Liver (tissue), 8 donors: ENCODE measurements at regions not wholly inside any gene's neighbourhood (a gene's known extent, or its start where the extent isn't known, plus 50 kb on each side); places are given as distances from the start of the nearest gene placed in this dataset.

Experiments used
- DNase-seq: peaks from one replicate; pipeline ENCODE4 v3.0.0-alpha.2; 2017; ENCODE audit warnings: low spot score
- H3K27ac ChIP-seq, 2 donors: one replicate each; pipeline ENCODE4 v1.7.0; 2013; ENCODE audit warnings: inconsistent platforms in 2 of 2, low read length in 2 of 2, control low read depth in 1 of 2, low read depth in 1 of 2, mild to moderate bottlenecking in 1 of 2
- H3K27me3 ChIP-seq, 4 donors: one replicate each; pipeline versions ENCODE4 v1.6.1 to v1.7.0; 2013; ENCODE audit warnings: low read length in 3 of 4, inconsistent platforms in 1 of 4, mild to moderate bottlenecking in 1 of 4, moderate library complexity in 1 of 4; ENCODE audit not compliant: control insufficient read depth in 4 of 4, insufficient read depth in 4 of 4
- H3K36me3 ChIP-seq, 4 donors: one replicate each; pipeline versions ENCODE4 v1.6.1 to v1.7.0; 2013; ENCODE audit warnings: low read length in 3 of 4, mild to moderate bottlenecking in 3 of 4, low read depth in 1 of 4, moderate library complexity in 1 of 4; ENCODE audit not compliant: control insufficient read depth in 4 of 4, insufficient read depth in 3 of 4
- H3K4me1 ChIP-seq, 4 donors: one replicate each; pipeline versions ENCODE4 v1.6.1 to v1.7.0; 2013; ENCODE audit warnings: low read length in 3 of 4, mild to moderate bottlenecking in 3 of 4, moderate library complexity in 1 of 4; ENCODE audit not compliant: control insufficient read depth in 4 of 4, insufficient read depth in 4 of 4
- H3K4me3 ChIP-seq, 3 donors: one replicate each; pipeline versions ENCODE4 v1.6.1 to v1.7.0; 2013; ENCODE audit warnings: low read length in 3 of 3, control low read depth in 1 of 3, low read depth in 1 of 3, mild to moderate bottlenecking in 1 of 3
- H3K9ac ChIP-seq, 2 donors: one replicate each; pipeline ENCODE4 v1.7.0; 2013; ENCODE audit warnings: low read length in 2 of 2, mild to moderate bottlenecking in 2 of 2, moderate library complexity in 2 of 2, control low read depth in 1 of 2, low read depth in 1 of 2
- H3K9me3 ChIP-seq, 4 donors: one replicate each; pipeline versions ENCODE4 v1.6.1 to v1.7.0; 2013; ENCODE audit warnings: low read length in 3 of 4; ENCODE audit not compliant: control insufficient read depth in 4 of 4
- ATF3 ChIP-seq: IDR thresholded peaks from 2 replicates; pipeline ENCODE4 v1.6.1; 2016; ENCODE audit warnings: antibody characterized with exemption
- EGR1 ChIP-seq, 2 donors: IDR thresholded peaks; 2 replicates each; pipeline ENCODE4 v1.6.1; 2016 to 2018; ENCODE audit warnings: antibody characterized with exemption in 2 of 2, low read depth in 2 of 2
- FOXA1 ChIP-seq: IDR thresholded peaks from 2 replicates; pipeline ENCODE4 v1.6.1; 2016; ENCODE audit warnings: antibody characterized with exemption
- FOXA2 ChIP-seq: IDR thresholded peaks from 2 replicates; pipeline ENCODE4 v1.6.1; 2016; ENCODE audit warnings: antibody characterized with exemption
- GABPA ChIP-seq, 2 donors: IDR thresholded peaks in 1 of 2; conservative IDR thresholded peaks in 1 of 2; 2 replicates each; pipeline ENCODE4 v1.6.1; 2016; ENCODE audit warnings: antibody characterized with exemption in 2 of 2, mild to moderate bottlenecking in 1 of 2, moderate library complexity in 1 of 2
- HNF4A ChIP-seq, 2 donors: conservative IDR thresholded peaks; 2 replicates each; pipeline ENCODE4 v1.6.1; 2016; ENCODE audit warnings: antibody characterized with exemption in 2 of 2, mild to moderate bottlenecking in 2 of 2
- HNF4G ChIP-seq: IDR thresholded peaks from 2 replicates; pipeline ENCODE4 v1.6.1; 2016; ENCODE audit warnings: antibody characterized with exemption
- MAX ChIP-seq: IDR thresholded peaks from 2 replicates; pipeline ENCODE4 v1.6.1; 2016; ENCODE audit warnings: antibody characterized with exemption
- NR2F2 ChIP-seq: IDR thresholded peaks from 2 replicates; pipeline ENCODE4 v1.6.1; 2016; ENCODE audit warnings: antibody characterized with exemption
- RAD21 ChIP-seq, 2 donors: IDR thresholded peaks; 2 replicates each; pipeline ENCODE4 v1.6.1; 2016; ENCODE audit warnings: antibody characterized with exemption in 2 of 2, mild to moderate bottlenecking in 2 of 2
- REST ChIP-seq: IDR thresholded peaks from 2 replicates; pipeline ENCODE4 v1.6.1; 2016; ENCODE audit warnings: antibody characterized with exemption, mild to moderate bottlenecking
- SP1 ChIP-seq: IDR thresholded peaks from 2 replicates; pipeline ENCODE4 v1.6.1; 2018; ENCODE audit warnings: antibody characterized with exemption, mild to moderate bottlenecking
- TAF1 ChIP-seq: conservative IDR thresholded peaks from 2 replicates; pipeline ENCODE4 v1.6.1; 2016; ENCODE audit warnings: antibody characterized with exemption, mild to moderate bottlenecking
- YY1 ChIP-seq: IDR thresholded peaks from 2 replicates; pipeline ENCODE4 v1.6.1; 2016; ENCODE audit warnings: antibody characterized with exemption, mild to moderate bottlenecking
- WGBS: extraction: QIAGEN DNeasy Blood & Tissue Kit; methylation state at CpG from one replicate; pipeline ENCODE4 v1.1.7; 2013; 5-methylcytosine and 5-hydroxymethylcytosine counted together
- TF ChIP-seq, protein P1 (sequence below): fragments of 150-350 bp; IDR thresholded peaks from 2 replicates; pipeline ENCODE4 v1.5.1; 2017; ENCODE audit warnings: improper control_type of control experiment, low read depth, low read length; ENCODE audit not compliant: missing input control
- TF ChIP-seq, protein P2 (sequence below): IDR thresholded peaks from 2 replicates; pipeline ENCODE4 v1.6.1; 2016; ENCODE audit warnings: antibody characterized with exemption
- donor health status: healthy.
- donor health status: healthy.
- donor health status: healthy.
- donor health status: healthy.
- donor health status: healthy.

DNA sequence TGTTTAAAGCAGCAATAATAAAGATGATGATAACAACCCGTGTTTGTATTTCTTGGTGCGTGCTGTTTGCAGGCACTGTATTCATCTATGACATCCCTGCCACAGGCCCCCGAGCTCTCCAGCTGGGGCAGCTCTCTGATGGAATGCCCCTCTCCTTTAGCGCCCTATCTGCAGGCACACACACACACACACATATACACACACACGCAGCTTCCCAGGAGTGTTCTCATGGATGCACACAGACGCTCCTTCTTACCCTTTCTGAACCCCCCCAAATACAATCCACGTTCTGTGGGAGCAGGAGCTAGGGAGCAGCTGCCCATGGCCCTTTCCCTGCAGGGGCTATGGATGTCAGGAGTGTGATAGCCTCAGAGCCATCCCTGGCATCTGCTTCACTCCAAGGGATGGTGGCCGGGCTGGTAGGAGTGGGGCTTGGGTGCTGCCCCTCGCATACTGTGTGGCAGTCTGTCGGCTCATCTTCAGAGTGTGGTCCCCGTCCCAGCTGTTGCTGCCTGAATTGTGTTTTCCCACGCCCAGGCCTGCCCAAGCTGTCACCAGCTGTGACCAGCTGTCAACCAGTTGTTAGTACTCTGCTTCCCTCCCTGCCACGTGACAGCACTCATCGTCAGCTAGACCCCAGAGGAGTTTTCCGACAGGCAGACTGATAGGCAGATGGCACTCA is 50.8 kb upstream of the MYCN start:
- Histone ChIP-seq H3K27ac (no peak overlapping the region), H3K4me1 (no peaks in the 10 kb centered on the region), H3K27me3 (no peaks in the 10 kb centered on the region), H3K9ac (no peak overlapping the region), H3K36me3 (no peaks in the 10 kb centered on the region), H3K4me3 (no peak overlapping the region), H3K9me3 (no peaks in the 10 kb centered on the region)
- 81% methylated on average over 15 of the region's 15 CpGs for whole genome bisulfite sequencing
- no peak for DNase-seq
- TF ChIP-seq NR2F2 (no peak), HNF4G (no peak), SP1 (no peak), EGR1 (IDR thresholded peaks at IDR 0.05; ENCODE audit: low read depth in 2 of 2) (no peak), REST (no peak), FOXA2 (no peak), YY1 (no peak), TAF1 (no peak)
- TF ChIP-seq, protein P1, sequence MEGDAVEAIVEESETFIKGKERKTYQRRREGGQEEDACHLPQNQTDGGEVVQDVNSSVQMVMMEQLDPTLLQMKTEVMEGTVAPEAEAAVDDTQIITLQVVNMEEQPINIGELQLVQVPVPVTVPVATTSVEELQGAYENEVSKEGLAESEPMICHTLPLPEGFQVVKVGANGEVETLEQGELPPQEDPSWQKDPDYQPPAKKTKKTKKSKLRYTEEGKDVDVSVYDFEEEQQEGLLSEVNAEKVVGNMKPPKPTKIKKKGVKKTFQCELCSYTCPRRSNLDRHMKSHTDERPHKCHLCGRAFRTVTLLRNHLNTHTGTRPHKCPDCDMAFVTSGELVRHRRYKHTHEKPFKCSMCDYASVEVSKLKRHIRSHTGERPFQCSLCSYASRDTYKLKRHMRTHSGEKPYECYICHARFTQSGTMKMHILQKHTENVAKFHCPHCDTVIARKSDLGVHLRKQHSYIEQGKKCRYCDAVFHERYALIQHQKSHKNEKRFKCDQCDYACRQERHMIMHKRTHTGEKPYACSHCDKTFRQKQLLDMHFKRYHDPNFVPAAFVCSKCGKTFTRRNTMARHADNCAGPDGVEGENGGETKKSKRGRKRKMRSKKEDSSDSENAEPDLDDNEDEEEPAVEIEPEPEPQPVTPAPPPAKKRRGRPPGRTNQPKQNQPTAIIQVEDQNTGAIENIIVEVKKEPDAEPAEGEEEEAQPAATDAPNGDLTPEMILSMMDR, result no peak
- TF ChIP-seq, protein P2, sequence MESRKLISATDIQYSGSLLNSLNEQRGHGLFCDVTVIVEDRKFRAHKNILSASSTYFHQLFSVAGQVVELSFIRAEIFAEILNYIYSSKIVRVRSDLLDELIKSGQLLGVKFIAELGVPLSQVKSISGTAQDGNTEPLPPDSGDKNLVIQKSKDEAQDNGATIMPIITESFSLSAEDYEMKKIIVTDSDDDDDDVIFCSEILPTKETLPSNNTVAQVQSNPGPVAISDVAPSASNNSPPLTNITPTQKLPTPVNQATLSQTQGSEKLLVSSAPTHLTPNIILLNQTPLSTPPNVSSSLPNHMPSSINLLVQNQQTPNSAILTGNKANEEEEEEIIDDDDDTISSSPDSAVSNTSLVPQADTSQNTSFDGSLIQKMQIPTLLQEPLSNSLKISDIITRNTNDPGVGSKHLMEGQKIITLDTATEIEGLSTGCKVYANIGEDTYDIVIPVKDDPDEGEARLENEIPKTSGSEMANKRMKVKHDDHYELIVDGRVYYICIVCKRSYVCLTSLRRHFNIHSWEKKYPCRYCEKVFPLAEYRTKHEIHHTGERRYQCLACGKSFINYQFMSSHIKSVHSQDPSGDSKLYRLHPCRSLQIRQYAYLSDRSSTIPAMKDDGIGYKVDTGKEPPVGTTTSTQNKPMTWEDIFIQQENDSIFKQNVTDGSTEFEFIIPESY, result no peak

- Histone ChIP-seq H3K4me3 (no peak overlapping the region), H3K4me1 (no peaks in the 10 kb centered on the region), H3K27ac (no peak overlapping the region), H3K27me3 (no peaks in the 10 kb centered on the region), H3K36me3 (no peaks in the 10 kb centered on the region), H3K9me3 (no peaks in the 10 kb centered on the region), H3K9ac (no peak overlapping the region)
- 92% methylated on average over 18 of the region's 18 CpGs for WGBS
- DNase-seq, result no peak
- TF ChIP-seq NR2F2 (no peak), FOXA2 (no peak), FOXA1 (no peak), SP1 (no peak), EGR1 (IDR thresholded peaks at IDR 0.05; ENCODE audit: low read depth in 2 of 2) (no peak), ATF3 (no peak), TAF1 (no peak), RAD21 (IDR thresholded peaks at IDR 0.05) (no peak), YY1 (no peak), HNF4G (no peak), GABPA (IDR thresholded peaks at IDR 0.05 in 1 of 2, conservative IDR thresholded peaks at IDR 0.05 in 1 of 2) (no peak), MAX (no peak), HNF4A (conservative IDR thresholded peaks at IDR 0.05) (no peak)
- TF ChIP-seq, protein P2, result no peak
- TF ChIP-seq, protein P1, result no peak
These were observed 50.1 kb upstream of the MYCN start for GRCh38 chr2:15890124-15890754.
